Activated naive CD4-positive, alpha-beta T cell treated with anti-CD3 and anti-CD28 coated beads, Interleukin-2, amount 50 U/mL, for 16 hours (primary cell): ENCODE measurements at regions not wholly inside any gene's neighbourhood (a gene's known extent, or its start where the extent isn't known, plus 50 kb on each side); places are given as distances from the start of the nearest gene placed in this dataset.

ENCODE experiments used
- DNase-seq: peaks from one replicate; pipeline ENCODE4 v3.0.0-alpha.2; 2020

DNA sequence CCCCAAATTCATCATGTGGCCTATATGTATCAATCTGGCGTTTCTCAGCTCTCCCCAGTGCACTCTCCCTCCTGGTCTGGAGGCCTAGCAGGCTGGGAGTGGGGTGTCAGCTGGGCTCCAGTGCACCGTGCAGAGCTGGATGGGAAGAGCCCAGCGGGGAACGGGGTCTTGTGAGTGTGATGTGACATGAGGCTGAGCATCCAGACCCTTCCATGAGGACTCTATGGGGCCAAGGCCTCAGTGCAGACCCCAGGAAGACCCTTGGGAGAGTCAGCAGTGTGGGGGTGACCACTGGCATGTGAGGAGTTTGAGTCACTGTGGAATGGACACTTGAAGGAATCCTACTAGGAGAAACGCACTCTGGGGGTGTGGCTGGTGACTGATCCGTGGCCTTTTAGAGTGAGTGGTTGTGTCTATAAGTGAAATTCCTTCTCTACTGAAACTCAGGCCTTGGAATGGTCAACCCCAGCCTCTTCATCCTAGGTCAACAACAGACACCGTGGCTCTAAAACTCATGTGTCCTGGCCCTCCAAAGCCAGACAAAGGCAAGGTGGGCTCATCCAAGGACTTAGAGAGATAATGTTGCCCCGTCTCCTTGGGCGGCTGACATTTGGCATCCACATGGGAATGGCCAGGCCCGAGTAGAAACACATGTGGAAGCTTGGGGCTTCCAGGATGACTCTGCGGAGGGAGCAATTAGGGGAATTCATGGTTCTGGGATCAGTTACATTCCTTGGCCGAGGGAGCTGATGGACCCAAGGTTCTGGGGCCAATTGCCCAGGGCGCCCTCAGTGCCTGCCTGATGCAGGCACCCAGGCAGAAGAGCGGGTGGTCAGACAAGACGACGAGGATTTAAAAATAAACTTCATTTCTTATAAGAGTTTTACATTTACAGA, 156.0 kb upstream of the TWIST2 start:
- no peak for DNase-seq

DNA sequence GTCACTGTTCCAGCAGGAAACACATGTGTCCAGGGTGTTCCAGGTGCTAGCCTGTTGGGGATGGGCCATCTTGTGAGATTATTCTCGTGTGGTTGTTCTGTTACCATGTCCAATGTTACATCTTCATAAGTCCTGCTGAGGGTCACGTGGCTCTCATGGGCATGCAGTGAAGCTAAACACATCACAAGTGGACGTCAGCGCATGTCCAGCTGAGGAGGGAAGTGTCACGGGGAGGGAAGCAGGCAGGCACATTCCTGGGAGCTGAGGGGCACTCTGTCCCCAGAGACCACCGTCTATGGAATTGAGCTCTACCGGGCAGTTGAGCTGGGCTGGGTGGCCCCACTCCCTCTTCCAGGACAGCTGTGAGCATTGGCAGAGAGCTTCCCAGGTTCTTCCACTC, 155.3 kb upstream of the TWIST2 start:
- no peak for DNase-seq

DNA sequence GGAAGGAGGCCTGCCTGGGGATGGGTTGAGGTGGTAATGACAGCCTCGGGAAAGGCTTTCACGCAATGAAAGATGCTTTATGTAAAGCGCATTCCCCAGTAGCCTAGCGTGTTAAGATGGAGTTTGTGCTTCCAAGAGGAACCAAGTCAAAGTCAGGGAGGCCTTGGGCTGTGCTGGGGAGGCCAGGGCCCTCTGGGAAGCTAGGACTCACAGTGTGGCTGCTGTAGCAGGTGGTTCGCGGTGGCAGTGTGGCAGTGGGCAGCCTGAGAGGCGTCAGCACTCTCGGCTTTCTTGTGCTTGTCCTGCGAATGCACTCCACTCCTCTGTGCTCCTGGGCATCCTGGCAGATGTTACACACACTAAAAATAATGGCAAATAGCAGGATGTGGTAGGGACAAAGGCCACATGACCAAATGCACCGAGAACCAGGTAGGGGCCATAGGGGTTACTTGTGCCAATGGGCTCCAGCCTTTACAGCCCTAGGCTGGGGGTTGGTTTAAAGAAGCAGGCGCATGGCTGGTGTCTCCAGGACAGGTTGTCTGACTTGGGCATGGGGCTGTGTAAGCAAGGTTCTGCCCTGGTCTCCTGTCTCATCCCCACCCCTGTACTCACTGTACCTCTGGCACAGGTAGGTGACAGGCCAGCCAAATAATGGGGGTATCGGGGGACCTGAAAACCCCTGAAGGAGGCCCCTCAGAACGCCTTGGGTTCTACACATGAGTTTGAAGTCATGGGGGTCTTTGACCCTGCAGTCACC, 154.4 kb upstream of the TWIST2 start:
- DNase-seq, result no peak

DNA sequence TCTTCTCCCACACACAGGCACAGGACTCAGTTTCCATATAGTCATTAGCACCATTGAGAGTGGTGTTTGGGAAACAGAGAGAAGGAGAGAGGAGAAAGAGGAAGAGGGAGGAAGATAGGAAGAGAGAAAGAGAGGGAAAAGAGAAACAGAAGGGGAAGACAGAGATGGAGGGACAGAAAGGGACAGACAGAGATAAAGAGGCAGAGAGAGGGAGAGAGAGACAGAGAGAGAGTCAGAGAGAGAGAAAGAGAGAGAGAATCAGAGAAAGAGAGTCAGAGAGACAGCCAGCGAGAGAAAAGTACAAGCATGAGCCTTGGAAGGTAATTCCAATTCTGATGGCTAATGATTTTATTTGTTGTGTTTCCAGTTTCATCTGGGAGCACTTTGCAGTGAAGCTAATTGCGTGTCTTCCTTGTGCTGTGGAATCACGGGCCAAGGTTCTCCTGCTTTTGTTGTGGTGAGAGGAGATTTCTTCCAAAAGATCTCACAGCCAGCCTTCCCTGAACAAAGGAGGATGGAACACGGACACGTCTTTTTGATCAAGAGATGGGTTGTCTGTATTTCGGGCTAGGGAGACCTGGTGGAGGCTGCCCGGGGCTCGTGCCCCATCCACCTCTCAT, 153.6 kb upstream of the TWIST2 start:
- no peak for DNase-seq

DNA sequence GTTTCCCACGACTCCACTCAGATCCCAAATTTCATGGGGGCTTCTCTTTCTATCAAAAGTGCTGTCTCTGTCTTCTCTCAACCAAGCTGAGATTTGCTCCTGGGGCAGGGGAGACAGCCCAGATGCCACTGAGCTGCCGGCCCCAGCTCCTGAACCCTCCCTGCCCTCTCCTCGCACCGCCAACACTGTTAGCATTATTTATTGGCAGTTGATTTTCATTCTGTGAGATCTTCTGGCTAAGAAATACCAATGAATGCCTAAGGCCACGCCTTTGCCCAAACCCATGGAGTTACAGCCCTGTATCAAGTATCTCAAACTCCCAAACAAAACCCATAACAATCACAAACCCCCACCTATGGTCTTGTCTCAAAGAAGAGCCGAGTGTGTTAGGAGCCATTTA, 153.0 kb upstream of the TWIST2 start:
- no peak for DNase-seq

DNA sequence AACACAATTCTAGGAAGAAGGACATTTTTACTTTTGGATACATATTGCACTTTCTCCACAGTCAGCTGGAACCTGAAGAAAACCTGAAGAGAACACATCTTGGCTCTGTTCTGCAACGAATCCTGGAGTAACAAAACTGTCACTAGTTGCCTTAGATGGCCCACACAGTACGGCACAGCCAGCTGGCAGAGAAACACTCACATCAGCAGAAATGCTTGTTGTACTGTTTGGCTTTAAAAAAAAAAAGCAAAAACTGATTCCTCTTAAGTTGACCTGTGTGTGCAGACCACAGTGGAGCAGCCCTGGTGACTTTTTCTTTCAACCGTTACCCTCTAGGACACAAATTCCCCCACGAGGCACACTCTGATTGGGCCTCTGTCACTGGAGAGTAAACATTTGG, 152.3 kb upstream of the TWIST2 start:
- DNase-seq, result no peak

DNA sequence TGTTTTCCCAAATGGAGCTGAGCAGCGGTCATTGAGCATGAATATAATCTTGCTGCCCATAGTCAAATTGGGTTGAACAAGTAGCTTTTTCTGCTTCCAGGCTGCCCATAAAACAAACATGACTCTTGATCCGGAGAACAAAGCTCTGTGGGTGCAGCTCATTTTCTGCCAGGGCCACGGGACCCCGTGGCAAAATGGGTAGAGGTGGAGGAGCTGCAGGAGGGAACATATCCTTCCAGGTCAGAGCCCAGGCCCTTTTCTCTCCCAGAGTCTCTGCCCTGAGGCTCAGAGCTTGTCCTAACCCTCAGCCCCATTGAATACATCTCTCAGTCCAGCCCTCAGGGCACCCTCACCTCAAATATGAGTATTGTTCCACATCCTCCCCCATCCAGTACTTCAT, 151.6 kb upstream of the TWIST2 start:
- DNase-seq, result no peak

DNA sequence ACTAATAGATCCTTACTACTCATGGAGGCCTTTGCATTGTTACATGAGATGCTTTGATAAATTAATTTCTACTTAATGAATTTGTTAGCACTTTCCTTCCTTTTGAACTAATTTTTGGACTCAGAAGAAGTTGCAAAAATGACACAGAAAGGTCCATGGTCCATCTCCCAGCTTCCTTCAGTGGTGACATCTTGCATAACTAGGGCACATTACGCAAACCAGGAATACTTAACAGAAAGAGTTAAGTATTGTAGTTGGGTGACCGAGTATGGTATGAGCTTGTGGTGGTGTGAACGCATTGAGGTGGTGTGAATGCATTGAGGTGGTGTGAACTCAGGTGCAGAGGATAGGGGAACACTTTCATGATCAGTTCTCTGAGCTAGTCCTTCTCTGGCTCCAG, 151.1 kb upstream of the TWIST2 start:
- DNase-seq, result no peak

DNA sequence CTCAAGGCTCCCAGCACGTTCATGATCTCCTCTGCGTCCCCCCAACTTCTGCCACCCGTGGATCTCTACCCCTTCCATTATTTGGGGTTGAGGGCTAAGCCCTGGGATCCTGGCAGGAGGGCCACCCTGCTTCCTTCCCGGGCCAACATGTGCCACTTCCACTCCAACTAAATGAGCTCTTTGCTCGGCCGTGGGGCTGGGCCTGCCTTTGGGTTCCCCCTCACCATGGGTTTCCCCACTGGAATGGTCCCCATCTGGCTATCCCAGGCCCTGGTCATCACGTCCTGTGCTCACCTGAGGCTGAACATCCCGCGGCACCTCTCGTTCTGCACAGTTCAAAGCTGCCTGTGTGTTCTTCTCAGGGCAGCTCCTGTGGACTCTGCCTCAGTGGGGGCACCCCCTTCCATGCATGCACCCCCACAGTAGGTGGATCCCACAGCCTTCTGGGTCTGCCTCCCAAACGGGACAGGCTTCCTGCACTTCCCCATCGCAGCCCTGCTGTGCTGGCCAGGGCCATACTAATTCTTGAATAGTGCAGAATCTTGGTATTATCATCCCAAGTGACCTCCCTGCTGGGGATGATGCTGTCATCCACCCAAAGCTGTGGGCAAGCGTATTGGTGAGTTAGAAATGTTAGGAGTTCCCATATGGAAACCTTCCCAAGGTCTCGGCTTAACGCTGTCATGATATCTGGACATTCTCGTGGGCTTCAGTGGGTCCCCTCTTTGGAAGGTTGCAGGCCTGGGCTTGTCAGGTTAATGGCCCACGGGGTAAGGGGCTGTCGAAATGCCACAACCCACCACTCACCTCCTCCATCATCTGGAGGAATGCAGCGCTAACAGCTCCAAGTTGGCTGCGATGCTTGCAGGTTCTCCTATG, 150.5 kb upstream of the TWIST2 start:
- DNase-seq, result no peak

DNA sequence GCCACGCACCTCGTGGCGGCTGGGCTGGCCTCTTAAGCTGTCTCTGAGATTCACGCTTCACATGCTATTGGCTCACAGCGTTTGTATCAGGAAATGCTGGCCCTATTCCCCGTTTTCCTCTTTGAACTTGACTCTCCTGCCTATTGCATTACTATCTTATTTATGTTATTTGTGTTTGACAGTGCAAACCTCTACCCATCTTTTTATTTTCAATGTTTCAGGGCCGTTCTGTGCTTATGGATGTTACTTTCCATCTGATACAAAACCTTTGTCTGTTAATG, 149.9 kb upstream of the TWIST2 start:
- no peak for DNase-seq

DNA sequence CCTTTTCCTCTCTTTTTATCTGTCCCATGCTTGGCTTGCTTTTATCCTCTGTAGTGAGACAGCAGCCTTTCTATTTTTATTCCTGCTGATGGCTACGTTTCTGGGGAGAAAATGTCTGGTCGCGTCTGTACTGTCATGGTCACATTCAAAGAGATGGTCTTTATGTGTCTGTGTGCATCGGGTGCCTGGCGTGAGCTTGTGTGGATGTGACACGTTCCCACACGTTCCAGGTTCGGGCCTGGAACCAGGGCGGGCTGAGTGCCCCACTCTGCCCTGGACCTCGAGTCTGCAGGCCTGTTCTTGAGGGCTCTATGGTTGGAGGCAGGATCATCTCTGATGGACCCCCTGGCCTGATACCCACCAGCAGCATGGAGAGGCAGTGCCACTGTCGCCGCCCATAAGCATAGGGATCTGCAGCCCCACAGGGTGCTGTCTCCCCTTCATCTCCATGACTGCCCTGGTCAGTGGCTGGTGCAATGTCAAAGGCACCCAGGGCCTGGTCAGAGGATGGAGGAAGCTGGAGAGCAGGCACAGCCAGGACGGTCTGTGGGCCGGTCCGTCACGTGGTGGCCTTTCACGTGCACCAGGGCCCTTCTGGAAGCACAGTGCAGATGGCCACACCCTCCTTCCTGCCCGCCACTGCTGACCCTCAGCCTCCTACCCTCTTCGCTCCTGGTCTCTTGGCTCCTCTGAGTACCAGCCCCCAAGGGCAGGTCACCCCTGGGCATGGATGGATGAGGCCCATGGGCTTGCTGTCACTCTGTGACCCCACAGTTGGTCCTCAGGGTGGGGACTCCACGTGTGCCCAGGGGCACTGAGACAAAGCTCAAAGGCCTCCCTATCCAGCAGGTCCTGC, 149.2 kb upstream of the TWIST2 start:
- no peak for DNase-seq

DNA sequence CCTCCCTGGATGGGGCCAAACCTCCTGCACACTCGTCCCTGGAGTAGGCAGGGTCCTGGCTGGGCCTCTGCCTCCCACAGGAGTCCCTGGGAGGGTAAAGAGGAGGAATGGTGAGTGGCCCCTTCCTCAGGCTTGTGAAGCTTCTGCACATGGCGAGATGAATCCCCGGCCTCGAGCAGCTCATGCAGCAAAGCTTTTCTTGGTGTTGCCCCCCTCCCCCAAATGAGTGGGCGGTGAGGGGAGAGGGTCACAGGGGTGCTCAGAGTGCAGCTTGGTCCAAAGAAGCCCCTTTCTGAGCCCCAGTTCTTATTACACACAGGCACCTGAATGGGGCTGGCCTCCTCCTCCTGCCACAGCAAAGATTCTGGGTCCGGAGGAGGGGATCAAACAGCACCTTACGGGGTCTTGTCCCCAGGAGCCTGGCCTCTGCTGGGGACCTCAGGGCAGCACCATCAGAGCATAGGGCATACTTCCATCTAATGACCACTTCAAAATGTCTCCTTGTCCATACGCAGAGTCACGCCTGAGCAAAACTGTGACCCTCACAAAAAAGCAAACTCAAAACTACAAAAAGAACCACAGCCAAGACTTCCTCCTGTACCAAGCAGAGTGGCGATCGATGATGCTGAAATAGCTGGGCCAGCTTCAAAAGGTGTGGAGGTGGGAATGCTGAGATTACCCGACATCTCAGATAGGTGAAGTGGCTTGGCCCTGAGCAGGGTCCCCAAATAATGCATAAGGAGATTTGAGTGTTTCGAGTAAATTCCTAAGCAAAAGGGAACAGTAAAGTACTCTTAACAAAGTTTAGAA, 148.4 kb upstream of the TWIST2 start:
- DNase-seq, result no peak

DNA sequence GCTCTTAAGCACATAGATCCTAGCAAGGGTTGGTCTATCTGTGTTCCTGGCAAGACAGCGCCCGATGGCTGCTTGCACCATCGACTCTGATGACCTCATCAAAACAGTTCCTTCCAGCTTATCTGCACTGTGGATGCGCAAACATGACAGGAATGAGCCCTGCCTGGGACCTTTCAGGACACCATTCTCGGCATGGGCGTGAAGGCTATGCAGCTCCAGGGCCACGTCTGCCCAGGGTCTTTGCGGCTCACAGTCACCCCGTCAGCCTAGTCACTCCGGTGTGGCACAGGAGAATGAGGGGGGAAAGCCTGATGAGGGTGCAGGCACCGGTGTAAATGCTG, 147.8 kb upstream of the TWIST2 start:
- no peak for DNase-seq

DNA sequence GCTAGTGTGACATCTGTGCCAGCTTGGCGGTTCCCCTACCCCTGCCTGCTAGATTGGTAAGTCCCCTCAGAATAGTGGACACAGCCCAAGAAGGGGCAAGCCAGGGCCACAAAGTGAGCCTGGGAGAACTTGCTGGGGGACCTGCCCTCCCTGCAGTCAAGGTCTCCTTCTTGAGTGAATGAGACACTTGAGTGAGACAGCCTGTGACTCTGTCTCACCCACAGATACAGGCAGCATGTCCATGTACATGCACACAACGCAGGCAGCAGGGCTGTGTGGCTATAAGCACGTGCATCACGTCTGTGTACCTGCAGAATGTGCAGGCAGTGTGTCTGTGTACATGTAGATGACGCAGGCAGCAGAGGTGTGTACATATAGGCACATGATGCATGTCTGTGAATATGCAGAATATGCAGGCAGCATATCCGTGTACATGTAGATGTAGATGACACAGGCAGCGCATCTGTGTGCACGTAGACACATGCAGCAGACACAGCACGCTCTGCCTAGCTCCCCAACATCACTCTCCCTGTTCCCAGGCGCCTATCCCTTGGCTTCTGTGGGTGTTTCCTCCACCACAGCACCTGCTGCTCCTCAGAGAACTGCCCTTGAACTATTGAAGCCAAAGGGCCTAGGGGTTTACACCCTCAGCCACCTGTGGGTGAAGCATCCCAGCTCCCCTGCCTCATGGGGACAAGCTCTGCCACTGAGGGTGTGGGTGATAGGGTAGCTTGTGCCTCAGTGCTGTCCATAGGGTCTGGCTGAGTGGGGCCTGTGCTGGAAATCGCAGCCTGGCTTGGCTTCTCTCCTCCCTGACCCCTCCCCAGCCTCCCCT, 147.2 kb upstream of the TWIST2 start:
- no peak for DNase-seq

DNA sequence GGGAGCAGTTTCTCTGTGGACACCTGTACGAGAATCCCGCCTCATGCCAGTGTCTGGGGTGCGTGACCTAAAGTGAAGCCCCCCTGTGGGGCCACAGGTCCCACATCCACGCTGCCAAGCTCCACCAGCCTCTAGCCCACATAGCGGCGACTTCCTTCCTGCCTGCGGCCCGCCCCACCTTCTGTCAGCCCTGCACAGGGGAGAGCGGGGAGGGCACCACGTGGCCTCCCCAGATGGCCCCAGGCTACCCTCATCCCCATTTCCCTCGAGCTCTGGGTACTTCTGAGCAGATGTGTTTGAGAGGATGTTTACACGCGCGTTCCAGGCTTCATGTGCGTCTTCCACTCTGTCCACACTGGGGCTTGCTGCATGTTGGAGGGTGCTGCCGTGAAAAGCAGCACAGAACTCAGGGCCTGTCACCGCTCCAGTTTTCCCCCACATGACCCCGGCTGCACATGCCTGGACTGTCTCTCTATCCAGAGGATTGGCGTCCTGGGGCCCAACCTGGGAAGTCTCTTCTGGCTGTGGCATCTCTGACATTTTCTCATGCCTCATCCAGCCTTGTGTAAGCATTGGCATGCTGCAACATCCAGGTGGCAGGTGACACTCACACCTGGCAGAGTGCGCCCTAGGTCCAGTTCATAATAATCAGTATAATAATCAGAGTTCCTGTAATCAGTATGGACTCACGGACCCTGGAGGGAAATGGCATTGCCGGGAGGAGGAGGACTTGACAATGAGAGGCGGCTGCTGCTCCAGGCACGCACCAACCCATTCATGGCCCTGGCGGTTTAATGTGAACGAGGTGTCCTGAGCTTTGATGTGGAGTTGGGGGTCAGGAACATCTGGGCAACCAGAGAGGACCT, 146.3 kb upstream of the TWIST2 start:
- no peak for DNase-seq

DNA sequence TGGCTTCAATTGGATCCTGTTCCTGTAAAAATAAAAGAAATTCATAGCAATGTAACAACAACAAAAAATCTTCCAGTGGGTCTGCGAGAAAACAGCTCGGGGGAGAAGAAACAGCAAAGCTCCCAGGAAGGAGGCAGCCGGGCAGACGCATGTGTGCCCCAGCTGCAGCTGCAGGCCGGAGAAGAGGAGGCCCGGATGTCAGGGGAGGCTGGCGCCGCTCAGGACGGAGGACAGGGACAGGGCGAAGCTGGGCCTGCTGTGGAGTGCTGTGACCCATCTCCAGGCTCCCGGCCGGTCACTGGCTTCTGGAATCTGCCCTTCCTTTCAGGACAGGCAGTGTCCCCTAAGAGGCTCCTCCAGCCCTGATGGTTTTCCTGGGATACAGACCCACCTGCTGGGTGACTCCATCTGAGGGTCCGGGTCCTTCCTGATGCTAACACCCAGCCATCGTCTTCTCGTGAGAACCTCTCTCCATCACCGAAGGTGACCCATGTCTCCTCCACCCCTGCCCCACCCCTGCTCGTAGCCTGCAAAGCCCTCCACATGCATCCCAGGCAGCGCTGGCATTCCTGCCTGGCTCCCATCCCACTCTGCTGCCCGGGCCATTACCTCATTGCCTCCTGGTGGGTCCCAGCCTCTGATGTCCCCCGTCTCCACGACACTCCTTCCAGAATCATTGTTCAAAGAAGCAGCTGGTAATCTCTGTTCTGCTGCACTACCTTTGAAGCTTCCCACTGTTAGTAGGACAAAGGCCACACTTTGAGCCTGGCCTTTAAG, 145.4 kb upstream of the TWIST2 start:
- DNase-seq, result no peak

DNA sequence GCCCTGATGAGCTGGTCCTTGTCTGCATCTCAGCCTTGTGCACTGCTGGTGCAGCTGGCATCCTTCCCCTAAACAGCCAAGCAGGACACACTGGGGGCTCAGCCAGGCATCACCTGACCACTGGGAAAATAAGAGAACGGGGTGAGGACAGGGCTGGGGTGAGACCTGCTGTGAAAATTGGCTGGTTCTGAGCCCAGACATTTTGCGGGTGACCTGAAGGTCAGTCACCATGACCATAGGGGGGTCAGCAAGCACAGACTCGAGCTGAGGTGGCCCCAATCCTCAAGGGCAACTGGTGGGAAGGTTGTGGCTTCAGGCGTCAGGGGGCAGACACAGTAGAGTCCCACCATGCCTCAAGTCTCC, 144.9 kb upstream of the TWIST2 start:
- DNase-seq, result no peak

DNA sequence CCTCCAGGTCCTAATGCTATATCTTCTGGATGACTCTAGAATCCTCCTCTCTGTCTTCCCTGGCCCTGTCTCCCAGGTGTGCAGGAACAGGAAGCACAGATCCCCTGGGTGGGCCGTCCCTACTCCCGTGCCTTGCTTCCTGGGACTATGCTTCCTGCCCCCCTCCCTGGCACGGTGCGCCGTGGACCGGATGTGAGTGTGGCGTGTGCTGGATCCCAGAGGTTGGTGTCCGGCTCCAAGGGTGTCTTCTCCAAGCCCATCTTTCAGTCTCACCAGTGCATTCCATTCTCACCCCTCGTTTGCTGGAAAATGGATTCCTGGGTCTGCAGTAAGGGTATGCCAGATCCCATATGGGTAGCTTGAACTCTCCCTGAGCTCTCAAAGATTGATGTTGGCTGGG, 144.4 kb upstream of the TWIST2 start:
- DNase-seq, result no peak
